CD8-positive, alpha-beta memory T cell (primary cell): ENCODE measurements at regions not wholly inside any gene's neighbourhood (a gene's known extent, or its start where the extent isn't known, plus 50 kb on each side); places are given as distances from the start of the nearest gene placed in this dataset.
"Not testable (repeated sequence)": the region's sequence is repeated elsewhere in the genome, so short reads cannot be mapped to it uniquely, and the experiment has no call there.

Experiments used
- CTCF ChIA-PET: fragments of 350-600 bp; sonication (Branson Sonifier 250); formaldehyde crosslinking; loops from one replicate; lab custom pipeline; 2021; ENCODE audit warnings: antibody characterized with exemption; lab: Charles Lee
- POLR2A ChIA-PET: fragments of 350-600 bp; sonication (Branson Sonifier 250); formaldehyde crosslinking; loops from one replicate; lab custom pipeline; 2021; ENCODE audit warnings: antibody characterized with exemption; lab: Charles Lee
- DNase-seq, 5 donors: peaks; one replicate each; pipeline versions ENCODE4 v3.0.0 to v3.0.0-alpha.2; 2020 to 2022; ENCODE audit warnings: mixed read lengths in 1 of 5
- H3K27ac ChIP-seq: one replicate; pipeline ENCODE4 v1.7.0; 2013; ENCODE audit warnings: low read depth, mild to moderate bottlenecking, low read length, moderate library complexity
- H3K27me3 ChIP-seq: 2 replicates; pipeline ENCODE4 v1.7.0; 2013; ENCODE audit warnings: low read length, mild to moderate bottlenecking; ENCODE audit not compliant: insufficient read depth, poor library complexity, severe bottlenecking
- H3K36me3 ChIP-seq: 2 replicates; pipeline ENCODE4 v1.7.0; 2013; ENCODE audit warnings: mild to moderate bottlenecking, low read length, moderate library complexity; ENCODE audit not compliant: insufficient read depth
- H3K4me1 ChIP-seq: 2 replicates; pipeline ENCODE4 v1.7.0; 2013; ENCODE audit warnings: mild to moderate bottlenecking, low read length, moderate library complexity; ENCODE audit not compliant: insufficient read depth
- H3K4me3 ChIP-seq: 2 replicates; pipeline ENCODE4 v1.7.0; 2013; ENCODE audit warnings: mild to moderate bottlenecking, low read length
- H3K9me3 ChIP-seq: 2 replicates; pipeline ENCODE4 v1.7.0; 2013; ENCODE audit warnings: mild to moderate bottlenecking, low read length
- H3K27ac Mint-ChIP-seq, 8 donors: one replicate each; pipeline ENCODE4 v1.8.0; 2020 to 2021; ENCODE audit warnings: mixed read lengths in 8 of 8, mild to moderate bottlenecking in 6 of 8, inconsistent platforms in 3 of 8, moderate library complexity in 3 of 8
- H3K27me3 Mint-ChIP-seq, 2 donors: one replicate each; pipeline ENCODE4 v1.8.0; 2020 to 2021; ENCODE audit warnings: mixed read lengths in 2 of 2, mild to moderate bottlenecking in 1 of 2, moderate library complexity in 1 of 2
- H3K36me3 Mint-ChIP-seq, 3 donors: one replicate each; pipeline ENCODE4 v1.8.0; 2020 to 2021; ENCODE audit warnings: mixed read lengths in 3 of 3, inconsistent platforms in 1 of 3, mild to moderate bottlenecking in 1 of 3
- H3K4me1 Mint-ChIP-seq, 3 donors: one replicate each; pipeline ENCODE4 v1.8.0; 2020 to 2021; ENCODE audit warnings: mixed read lengths in 3 of 3, inconsistent platforms in 1 of 3, mild to moderate bottlenecking in 1 of 3
- H3K4me3 Mint-ChIP-seq, 7 donors: one replicate each; pipeline ENCODE4 v1.8.0; 2020 to 2021; ENCODE audit warnings: mixed read lengths in 7 of 7, mild to moderate bottlenecking in 6 of 7, moderate library complexity in 4 of 7, inconsistent platforms in 2 of 7
- H3K9me3 Mint-ChIP-seq, 5 donors: one replicate each; pipeline ENCODE4 v1.8.0; 2020 to 2022; ENCODE audit warnings: mixed read lengths in 5 of 5, mild to moderate bottlenecking in 3 of 5, moderate library complexity in 2 of 5, inconsistent platforms in 1 of 5

- H3K27me3 Mint-ChIP-seq, H3K4me3 ChIP-seq, POLR2A ChIA-PET, H3K27me3 ChIP-seq, DNase-seq, H3K4me1 ChIP-seq, CTCF ChIA-PET, H3K9me3 Mint-ChIP-seq, H3K4me1 Mint-ChIP-seq, H3K4me3 Mint-ChIP-seq, H3K36me3 ChIP-seq, H3K27ac Mint-ChIP-seq, H3K9me3 ChIP-seq, H3K36me3 Mint-ChIP-seq, H3K27ac ChIP-seq: not testable (repeated sequence)
Observed at GRCh38 chr2:90011101-90011443, 1319.6 kb downstream of the RPIA start.

- H3K27ac Mint-ChIP-seq, H3K4me3 ChIP-seq, CTCF ChIA-PET, H3K9me3 ChIP-seq, H3K9me3 Mint-ChIP-seq, H3K4me1 Mint-ChIP-seq, H3K36me3 ChIP-seq, H3K27ac ChIP-seq, H3K27me3 Mint-ChIP-seq, H3K4me1 ChIP-seq, H3K4me3 Mint-ChIP-seq, POLR2A ChIA-PET, H3K27me3 ChIP-seq, DNase-seq, H3K36me3 Mint-ChIP-seq: not testable (repeated sequence)
Observed at GRCh38 chr2:90019908-90020307, 1328.4 kb downstream of the RPIA start.

DNA sequence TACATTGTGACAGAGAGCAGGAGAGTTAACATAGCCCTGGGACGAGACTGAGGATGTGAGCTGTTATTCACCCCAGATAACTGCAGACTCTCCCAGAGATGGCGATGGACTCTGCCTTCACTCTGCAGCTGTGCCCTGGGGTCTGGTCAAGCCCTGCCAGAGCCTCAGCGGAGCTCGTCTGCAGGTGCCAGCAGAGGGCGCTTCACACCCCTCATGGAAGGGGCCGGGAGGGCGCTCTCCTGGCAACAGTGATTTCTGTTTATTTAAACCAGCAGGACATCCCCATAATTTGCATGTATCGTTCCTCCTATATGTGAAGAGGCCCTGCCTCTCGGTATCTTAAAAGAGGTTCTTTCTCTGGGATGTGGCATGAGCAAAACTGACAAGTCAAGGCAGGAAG lies 1329.8 kb downstream of the RPIA start:
- POLR2A ChIA-PET, H3K4me3 ChIP-seq, H3K27ac ChIP-seq, H3K4me3 Mint-ChIP-seq, DNase-seq, H3K27me3 ChIP-seq, H3K36me3 ChIP-seq, H3K9me3 Mint-ChIP-seq, H3K36me3 Mint-ChIP-seq, CTCF ChIA-PET, H3K27ac Mint-ChIP-seq, H3K9me3 ChIP-seq, H3K4me1 Mint-ChIP-seq, H3K4me1 ChIP-seq, H3K27me3 Mint-ChIP-seq: not testable (repeated sequence)

GRCh38 chr2:90027231-90027643 lies 1335.8 kb downstream of the RPIA start:
- H3K36me3 ChIP-seq, H3K27ac ChIP-seq, H3K27me3 ChIP-seq, DNase-seq, H3K27me3 Mint-ChIP-seq, H3K27ac Mint-ChIP-seq, H3K4me3 Mint-ChIP-seq, H3K36me3 Mint-ChIP-seq, POLR2A ChIA-PET, H3K9me3 ChIP-seq, H3K4me1 Mint-ChIP-seq, H3K9me3 Mint-ChIP-seq, CTCF ChIA-PET, H3K4me3 ChIP-seq, H3K4me1 ChIP-seq: not testable (repeated sequence)

GRCh38 chr2:90028381-90029079 lies 1337.1 kb downstream of the RPIA start:
- POLR2A ChIA-PET, H3K4me3 Mint-ChIP-seq, H3K4me1 Mint-ChIP-seq, H3K36me3 Mint-ChIP-seq, H3K9me3 ChIP-seq, H3K4me3 ChIP-seq, H3K36me3 ChIP-seq, H3K27ac ChIP-seq, H3K27me3 ChIP-seq, CTCF ChIA-PET, H3K27me3 Mint-ChIP-seq, DNase-seq, H3K4me1 ChIP-seq, H3K9me3 Mint-ChIP-seq: not testable (repeated sequence)
- peak overlapping the region in 1 of 8 donors; percentile 75 for H3K27ac Mint-ChIP-seq

- CTCF ChIA-PET, H3K9me3 Mint-ChIP-seq, H3K27ac ChIP-seq, H3K36me3 Mint-ChIP-seq, H3K36me3 ChIP-seq, H3K4me3 ChIP-seq, H3K4me3 Mint-ChIP-seq, H3K9me3 ChIP-seq, H3K27me3 ChIP-seq, H3K4me1 Mint-ChIP-seq, POLR2A ChIA-PET, H3K27me3 Mint-ChIP-seq, DNase-seq, H3K4me1 ChIP-seq: not testable (repeated sequence)
- peak overlapping the region in 1 of 8 donors; percentile 75 for H3K27ac Mint-ChIP-seq
Observed at GRCh38 chr2:90029080-90029428, 1337.6 kb downstream of the RPIA start.

DNA sequence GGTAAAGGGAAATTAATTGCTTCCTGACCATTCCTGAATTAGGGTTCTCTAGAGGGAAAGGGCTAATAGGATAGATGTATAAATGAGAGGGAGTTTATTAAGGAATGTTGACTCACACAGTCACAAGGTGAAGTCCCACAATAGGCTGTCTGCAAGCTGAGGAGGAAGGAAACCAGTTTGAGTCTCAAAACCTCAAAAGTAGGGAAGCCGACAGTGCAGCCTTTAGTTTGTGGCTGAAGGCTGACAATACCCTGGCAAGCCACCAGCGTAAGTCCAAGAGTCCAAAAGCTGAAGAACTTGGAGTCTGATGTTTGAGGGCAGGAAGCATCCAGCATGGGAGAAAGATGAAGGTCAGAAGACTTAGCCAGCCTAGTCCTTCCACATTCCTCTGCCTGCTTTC lies 1340.8 kb downstream of the RPIA start:
- POLR2A ChIA-PET, H3K9me3 ChIP-seq, DNase-seq, H3K27me3 Mint-ChIP-seq, H3K4me3 Mint-ChIP-seq, H3K27me3 ChIP-seq, H3K27ac ChIP-seq, CTCF ChIA-PET, H3K27ac Mint-ChIP-seq, H3K4me1 Mint-ChIP-seq, H3K4me1 ChIP-seq, H3K4me3 ChIP-seq, H3K9me3 Mint-ChIP-seq, H3K36me3 Mint-ChIP-seq, H3K36me3 ChIP-seq: not testable (repeated sequence)

DNA sequence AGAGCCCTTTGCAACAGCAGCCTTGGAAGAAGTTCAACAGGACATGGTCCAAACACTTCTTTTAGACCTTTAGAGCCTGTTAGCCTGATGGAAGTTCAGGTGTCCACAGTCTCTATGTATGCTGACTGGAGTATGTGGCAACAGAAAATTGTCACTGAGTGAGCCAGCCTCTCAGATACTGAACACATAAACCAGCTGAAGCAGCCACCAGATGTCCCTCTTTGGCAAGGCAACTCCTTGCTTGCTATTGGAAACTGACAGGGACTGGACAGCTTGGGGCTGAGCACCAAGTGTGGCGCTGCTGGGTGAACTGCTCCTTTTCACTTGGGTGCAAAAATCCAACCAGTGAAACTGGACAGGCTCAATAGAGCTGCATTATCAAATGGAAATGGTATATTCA lies 1344.9 kb downstream of the RPIA start:
- H3K4me1 Mint-ChIP-seq, CTCF ChIA-PET, H3K36me3 Mint-ChIP-seq, H3K9me3 ChIP-seq, H3K4me3 ChIP-seq, H3K27ac Mint-ChIP-seq, H3K36me3 ChIP-seq, H3K27ac ChIP-seq, DNase-seq, H3K27me3 ChIP-seq, H3K4me1 ChIP-seq, H3K4me3 Mint-ChIP-seq, POLR2A ChIA-PET, H3K9me3 Mint-ChIP-seq, H3K27me3 Mint-ChIP-seq: not testable (repeated sequence)

DNA sequence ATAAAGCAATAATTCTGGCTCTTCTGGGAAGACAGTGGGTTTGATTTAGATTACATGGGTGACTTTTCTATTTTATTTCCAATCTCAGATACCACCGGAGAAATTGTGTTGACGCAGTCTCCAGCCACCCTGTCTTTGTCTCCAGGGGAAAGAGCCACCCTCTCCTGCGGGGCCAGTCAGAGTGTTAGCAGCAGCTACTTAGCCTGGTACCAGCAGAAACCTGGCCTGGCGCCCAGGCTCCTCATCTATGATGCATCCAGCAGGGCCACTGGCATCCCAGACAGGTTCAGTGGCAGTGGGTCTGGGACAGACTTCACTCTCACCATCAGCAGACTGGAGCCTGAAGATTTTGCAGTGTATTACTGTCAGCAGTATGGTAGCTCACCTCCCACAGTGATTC lies 1347.6 kb downstream of the RPIA start:
- H3K27me3 ChIP-seq, H3K27ac ChIP-seq, H3K9me3 Mint-ChIP-seq, H3K4me1 Mint-ChIP-seq, H3K4me3 ChIP-seq, H3K4me3 Mint-ChIP-seq, H3K4me1 ChIP-seq, H3K36me3 ChIP-seq, CTCF ChIA-PET, H3K27ac Mint-ChIP-seq, POLR2A ChIA-PET, H3K27me3 Mint-ChIP-seq, H3K9me3 ChIP-seq, DNase-seq, H3K36me3 Mint-ChIP-seq: not testable (repeated sequence)
